ENCODE measurements at regions not wholly inside any gene's neighbourhood (a gene's known extent, or its start where the extent isn't known, plus 50 kb on each side); places are given as distances from the start of the nearest gene placed in this dataset.

DNA sequence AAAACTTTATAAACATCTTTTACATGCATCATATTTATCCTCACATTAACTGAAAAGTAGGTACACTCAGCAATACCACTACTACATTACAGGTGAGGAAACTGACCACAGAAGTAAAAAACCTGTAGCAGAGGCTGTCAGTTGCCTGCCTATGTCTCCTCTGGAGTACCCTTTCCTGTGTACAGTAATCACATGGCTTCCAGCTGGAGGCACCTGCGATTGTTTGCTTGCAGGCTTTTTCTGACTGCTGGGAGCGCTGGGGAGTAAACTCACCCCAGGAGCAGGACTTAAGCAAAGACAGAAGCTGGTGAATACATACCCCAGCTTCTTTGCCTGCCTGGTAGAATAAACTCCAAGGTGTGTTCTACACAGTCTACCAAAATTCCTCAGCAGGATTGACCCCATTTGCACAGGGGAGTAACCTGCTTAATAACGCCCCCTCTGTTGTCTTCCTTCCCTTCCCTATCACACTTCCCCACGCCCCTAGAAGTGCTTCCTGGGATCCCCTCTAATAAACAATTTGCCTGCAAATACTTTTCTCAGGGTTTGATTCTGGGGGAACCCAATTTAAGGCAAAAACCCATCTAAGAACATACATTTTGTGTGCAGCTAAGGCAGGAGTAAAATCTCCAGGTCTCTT is 138.9 kb downstream of the PTH2R start:
- no peak for DNase-seq

DNA sequence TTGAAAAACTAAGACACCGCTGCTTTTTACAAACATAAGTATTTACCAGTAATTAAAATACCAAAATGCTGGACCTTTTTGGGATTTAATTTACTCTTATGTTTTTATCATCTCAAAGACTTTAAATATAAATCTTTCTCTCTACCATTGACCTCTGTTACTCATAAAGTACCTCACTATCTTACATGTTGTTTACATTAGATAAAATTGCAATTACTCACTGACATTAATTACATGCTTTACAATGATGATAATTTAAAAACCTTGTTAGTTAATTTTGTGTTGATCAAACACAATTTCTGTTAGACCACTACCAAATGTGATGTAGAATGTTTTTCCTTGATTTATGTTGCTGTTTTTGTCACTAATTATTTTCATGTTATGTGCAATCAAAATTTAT is 139.5 kb downstream of the PTH2R start:
- DNase-seq, result no peak

DNA sequence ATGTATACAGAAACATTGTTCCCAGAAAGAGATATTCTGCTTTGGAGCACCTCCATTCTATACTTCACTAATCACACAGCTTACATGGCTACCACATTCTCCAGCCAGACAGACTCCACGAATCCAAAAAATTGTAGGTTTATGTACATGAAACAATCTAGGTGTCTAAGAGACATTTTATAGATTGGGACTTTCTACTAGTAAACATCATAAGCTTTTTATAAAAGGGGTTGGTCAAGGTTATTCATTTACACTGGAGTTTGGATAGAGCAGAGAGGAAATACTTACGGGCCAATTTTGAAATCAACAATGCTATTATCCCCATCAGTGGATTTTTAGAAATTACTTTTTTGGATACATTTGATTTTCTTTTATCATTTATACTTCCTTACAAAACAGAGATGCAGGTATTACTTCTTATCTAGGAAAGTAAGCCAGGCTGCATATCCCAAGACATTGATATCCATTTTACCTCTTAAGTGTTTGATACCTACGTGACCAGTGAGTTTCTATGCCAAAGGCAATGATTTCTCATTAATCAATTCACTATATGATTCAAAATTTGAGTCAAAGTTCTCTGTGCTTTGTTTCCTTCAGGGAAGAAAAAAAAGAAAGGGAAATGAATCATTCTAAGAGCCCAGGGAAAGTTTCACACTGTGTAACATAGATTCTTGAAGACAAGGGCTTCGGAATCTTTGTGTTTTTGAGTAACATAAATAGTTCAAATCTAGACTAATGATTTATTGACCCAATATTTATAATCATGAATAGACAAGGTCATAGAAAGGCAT is 140.5 kb downstream of the PTH2R start:
- no peak for DNase-seq

DNA sequence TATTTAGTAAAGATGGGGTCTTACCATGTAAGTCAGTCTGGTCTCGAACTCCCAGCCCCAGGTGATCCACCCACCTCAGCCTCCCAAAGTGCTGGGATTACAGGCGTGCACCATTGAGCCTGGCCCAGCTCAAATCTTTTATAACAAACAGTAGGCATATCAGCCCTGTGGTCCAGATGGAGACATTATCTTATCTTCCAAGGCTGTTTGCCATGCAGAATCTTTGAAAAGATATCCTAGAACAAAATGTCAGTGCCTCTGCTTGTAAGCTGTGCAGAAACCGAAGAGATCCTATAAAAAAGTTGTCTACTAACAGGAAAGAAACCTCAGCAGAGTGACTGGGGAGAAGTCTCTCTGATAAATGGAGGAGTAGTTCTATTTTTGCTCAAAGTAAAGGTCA is 142.1 kb downstream of the PTH2R start:
- no peak for DNase-seq

DNA sequence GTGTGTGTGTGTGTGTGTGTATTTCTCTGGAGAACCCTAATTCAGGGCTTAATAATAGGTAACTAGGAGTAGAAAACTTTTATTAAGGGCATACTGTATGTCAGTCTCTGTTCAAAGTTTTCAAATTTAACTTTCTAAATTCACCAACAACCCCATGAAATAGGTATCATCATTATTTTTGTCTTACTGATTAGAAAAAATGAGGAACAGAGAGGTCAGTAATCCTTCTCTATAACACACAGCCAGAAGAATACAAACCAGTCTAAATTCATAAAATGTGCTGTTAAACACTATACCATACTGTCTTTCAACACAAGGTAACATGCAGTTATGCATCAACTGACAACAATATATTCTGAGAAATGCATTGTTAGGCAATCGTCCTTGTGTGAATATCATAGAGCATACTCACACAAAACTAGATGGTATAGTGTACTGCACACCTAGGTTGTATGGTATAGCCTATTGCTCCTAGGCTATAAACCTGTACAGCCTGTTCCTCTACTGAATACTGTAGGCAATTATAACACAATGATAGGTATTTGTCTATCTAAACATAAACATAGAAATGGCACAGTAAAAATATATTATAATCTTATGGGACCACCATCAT is 143.1 kb downstream of the PTH2R start:
- no peak for DNase-seq

DNA sequence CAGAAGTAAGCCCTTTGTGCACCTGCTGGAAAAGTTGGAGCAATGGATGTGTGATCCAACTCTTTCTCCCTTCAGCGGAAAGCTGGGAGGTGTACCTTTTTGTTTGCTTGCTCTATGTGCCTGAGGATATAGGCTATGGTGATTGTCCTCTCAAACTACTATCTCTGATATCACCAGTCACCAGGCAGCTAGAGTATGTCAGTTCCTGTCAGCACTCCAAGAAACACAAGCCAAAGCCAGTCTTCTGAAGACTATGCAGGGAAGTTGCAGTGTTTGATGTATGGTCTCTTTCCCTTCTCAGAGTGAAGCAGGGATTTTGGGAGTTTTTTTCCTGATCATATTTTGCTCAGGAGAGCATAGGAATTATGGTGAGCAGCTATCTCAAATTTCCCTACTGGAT is 146.4 kb downstream of the PTH2R start:
- DNase-seq, result no peak

DNA sequence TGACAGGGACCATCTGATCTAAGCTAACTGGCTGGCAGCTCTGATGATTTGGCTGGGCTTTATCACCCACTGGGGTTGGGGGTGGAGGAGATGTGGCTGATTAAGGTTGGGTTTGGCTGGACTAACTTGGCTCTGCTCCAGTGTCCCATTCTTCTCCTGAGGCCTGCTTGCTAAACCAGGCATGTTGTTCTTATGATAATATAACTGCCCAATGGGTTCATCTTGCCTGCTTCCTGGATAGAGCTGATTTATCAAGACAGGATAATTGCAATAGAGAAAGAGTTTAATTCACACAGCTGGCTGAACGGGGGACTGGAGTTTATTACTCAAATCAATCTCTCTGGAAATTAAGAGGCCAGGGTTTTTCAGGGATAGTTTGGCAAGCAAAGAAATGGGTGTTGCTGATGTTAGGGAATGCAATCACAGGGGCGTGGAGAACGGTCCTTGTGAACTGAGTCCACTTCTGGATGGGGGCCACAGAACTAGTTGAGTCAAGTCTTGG is 150.4 kb downstream of the PTH2R start:
- DNase-seq, result no peak

DNA sequence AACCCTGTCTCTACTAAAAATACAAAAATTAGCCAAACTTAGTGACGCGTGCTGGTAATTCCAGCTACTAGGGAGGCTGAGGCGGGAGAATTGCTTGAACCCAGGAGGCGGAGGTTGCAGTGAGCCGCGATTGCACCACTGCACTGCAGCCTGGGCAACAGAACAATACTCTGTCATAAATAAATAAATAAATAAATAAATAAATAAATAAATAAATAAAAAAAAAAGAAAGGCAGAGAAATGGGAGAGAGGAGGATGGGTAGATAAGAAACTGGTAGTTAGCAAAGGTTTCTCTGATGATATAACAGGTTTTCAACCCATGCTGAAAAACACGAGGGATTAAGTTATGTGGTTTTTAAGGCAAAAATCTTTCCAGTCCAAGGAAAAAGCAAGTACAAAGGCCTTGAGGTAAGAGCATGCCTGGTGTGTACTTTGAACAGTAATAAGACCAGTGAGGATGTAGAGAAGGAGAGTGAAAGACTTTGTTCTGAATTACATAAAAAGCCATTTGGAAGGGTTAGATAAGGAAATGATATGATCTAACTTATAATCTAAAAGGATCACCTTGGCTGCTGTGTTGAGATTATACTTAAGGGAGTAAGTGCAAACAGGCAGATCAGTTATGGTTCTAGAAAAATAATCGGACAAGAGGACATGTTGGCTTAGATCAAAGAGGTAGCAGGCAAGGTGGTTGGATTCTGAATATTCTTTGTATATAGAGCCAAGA is 159.3 kb downstream of the PTH2R start:
- no peak for DNase-seq

DNA sequence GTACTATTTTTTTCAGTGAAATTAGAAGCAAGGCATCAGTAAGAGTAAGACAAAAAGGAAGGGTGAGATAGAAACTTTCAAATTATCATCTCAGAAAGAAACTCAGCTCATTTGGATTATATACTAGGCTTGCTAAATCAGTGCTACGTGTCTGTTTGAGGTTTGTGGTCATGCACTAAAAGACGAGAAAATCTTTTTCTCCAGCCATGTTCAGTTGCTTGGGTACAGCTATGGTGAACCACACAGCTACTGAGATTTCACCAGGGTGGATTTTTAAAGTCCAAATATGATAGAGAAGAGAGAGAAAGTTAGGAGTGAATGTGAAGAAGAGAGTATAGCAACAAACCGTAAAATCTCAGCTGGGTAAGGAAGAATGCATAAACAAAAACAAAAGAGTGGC is 161.6 kb downstream of the PTH2R start:
- DNase-seq, result no peak

DNA sequence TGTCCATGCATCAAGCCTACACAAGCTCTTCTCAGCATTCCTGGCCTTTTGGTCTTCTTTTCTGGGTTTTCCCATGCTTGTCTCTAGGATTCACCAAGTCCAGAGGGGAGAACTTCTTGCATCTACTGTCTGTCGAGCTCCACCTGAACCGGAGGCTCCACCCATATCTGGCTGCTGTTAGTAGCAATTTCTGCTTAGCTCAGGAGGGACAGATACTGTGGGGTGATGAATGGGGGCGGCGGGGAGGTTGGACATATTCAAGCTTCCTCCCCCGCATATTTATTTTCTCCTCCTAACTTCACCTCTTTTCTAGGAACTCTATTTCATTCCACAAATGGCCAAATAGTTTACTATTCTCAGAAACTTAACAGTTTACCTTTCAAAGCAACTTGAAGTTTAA is 163.5 kb downstream of the PTH2R start:
- no peak for DNase-seq

DNA sequence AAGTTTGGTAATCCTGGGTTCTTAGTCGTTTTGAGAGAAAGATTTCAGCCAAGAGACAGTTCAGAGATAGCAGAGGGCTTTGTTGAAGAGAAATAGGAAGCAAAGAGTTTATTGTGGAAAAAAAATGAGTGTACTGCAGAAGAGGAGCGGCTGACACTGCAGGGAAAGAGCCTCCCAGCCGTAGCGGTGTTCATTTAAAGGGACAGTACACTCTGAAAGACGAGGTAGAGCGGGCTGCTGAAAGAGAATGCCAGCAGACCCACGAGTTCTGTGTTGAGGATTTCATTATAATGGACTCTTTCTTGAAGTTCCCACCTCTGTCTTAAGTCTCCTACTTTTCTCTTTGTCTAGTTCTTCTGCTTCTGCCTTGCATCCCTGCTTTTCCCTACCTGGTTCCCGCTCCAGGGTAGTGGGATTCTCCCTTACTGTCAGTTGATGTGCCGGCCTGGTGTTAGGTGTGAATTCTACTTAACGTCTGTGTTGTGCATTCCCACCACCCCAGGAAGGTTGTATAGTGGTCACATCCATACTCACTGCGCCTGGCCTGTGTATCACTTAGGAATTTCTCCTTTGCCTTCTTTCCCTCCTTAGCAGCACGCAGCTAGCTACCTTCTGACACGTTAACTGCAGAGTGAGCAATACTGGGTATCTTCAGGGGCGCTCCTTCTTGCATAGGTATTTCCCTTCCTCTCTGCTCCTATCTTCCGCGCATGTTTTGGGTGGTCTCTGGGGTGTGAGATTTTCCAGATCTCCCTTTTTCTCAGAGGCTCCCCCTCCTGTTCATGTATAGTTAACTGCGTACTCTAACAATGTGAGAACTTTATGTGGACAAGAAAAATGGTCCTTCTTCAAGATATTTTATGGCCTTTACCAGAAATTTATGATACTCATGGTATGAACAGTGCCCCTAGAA is 164.5 kb downstream of the PTH2R start:
- no peak for DNase-seq

DNA sequence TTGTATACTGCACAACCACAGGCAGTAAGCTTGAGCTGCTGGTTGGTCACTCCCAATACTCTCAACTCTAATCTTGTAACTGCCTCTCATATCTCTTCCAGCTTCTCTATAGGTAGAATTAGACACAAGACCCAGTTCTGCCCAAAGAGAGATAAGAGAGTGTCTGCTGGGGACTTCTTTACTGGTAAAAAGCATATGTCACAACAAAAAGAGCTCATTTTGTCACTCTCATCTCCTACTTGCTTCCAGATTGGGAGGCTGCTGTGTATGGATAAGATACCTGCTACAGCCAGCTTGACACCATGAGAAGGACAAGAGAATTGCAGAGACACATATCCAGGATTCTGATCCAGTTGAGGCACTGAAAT is 165.2 kb downstream of the PTH2R start:
- no peak for DNase-seq

DNA sequence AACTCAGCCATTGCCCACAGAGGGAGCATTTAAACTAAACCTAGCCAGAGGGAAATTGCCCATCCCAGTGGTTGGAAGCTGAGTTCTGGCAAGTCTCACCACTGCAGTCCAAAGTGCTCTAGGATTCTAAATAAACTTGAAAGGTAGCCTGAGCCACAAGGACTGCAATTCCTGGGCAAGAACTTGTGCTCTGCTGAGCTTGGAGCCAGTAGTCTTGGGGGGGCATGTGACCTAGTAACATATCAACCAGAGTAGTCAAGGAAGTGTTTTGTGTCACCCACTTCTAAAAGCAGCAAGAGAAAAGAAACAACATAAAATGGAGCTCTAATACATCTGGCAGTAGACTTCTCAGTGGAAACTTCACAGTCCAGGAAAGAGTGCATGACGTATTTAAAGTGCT is 167.0 kb downstream of the PTH2R start:
- DNase-seq, result no peak

DNA sequence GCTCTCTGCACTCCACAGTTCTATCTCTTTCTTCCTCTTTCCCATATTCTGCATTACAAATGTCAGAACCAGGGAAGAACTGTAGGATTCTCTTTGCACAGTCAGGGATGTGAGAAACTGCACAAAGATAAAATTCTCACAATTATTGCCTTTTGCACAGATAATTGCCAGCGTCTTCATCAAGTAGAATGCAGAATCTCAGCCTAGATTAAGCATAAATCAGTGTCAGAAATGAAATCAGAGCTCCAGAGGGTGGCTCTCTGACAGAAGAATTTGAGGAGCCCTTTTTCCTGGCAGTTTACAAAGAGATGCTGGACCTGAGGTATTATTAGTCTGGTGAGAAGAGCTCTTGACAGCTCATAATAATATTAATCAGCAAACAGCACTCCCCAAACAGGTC is 173.1 kb downstream of the PTH2R start:
- DNase-seq, result no peak

DNA sequence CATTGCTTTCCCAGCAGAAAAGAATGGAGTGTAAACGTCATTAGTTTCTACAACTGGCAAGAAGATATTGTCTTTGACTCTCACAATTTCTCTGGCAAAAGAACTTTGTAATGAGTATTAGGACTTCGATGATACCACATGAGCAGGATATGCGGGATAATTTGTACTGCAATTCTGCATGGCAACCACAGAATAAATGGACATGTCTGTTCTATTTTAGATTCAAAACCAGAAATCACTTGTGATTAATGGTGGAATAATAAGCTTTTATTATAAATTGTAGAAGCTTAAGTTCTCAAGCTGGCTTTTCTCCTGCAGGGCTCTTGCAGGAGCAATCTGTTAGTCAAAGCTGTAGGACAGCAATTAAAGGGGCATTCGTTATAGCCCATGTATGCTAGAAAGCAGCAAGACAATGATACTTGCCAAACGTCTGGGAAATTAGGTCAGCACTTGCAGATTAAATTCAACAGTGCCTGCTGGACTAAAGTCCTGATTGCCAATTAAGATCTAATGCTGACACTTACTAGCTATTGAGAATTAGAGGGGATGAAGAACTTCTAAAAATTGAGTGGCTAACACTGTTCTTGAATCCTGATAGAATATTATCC is 177.9 kb downstream of the PTH2R start:
- DNase-seq, result no peak

DNA sequence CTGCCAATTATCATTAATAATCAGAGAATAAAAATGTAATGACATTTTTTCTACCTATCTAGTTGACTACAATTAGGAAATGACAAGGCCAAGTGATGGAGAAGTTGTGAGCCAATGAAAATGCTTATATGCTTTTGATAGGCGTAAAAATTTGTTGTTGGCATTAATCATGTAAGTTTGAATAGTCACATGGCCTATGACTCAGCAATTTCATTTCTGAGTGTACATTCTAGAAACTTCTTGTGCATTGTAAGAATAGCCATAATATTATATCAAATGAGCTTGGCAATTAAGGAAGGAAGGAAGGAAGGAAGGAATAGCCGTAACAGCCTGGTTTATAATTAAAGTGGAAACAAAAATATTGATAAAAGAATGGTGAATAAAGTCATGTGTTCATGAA is 179.9 kb downstream of the PTH2R start:
- DNase-seq, result no peak

DNA sequence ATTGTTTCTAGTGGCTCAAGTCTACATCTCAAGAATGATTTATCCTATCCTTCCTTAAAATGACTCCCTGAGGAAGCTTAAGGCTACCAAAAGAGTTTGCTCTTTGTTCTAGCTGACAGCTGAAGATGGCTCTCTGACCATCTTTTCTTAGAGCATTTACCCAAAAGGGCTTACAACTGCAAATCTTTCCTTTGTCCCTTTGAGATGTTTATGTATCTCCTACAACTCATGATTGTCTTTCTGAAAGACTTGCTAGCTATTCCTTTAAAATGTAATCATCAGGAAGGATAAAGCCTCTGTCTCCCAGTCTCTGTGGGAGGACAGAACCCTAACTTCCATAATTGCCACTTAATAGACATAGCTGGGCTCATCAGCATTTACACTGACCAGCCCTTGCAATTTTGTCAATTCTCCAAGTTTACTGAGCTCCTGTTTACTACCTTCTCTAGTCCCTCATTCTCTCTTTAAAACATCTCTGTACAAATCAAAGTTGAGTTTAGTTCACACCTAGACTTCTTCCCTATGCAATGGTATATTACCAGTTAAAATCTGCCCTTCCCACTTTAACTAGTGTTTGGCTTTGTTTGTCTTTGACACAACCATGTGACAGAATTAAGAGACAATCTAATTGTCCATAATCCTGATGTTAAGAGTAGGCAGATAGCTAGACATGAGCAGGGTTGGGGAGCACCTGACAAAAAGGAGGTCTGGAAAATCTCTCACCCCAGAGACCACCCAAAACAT is 188.2 kb downstream of the PTH2R start:
- no peak for DNase-seq

DNA sequence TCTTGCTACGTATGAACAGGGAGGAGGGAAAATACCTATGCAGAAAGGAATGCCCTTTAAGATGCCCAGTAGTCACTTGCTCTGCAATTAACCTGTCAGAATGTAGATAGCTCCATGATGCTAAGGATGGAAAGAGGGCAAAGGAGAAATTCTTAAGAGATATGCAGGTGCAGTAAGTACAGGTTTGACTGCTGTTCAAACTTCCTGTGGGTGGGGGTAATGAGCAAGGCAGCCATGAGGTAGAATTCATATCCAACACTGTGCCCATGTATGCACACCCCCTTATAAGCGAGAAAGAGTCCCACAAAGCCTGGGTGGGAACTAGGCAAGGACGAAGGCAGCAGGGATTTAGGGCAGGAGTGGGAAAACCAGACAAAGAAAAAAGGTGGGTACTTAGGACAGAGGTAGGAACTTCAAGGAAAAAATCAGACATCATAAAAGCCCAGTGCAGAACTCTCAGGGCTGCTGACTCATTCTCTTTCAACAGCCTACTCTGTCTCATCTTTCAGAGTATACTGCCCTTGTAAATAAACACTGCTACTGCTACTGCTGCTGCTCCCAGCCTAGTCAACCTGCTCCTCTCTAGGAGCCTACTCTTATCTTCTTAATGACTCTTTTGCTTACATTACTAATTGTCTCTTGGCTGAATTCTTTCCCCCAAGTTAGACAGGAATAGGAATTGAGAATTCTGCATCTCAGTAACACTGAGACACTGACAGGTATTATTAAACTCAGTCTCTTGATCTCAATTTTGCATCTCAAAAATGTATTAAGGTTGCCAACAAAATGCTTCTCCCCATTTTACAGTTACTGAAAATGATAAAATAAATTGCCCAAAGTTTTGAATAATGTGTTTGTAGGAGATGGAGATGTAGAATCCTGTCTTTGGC is 189.0 kb downstream of the PTH2R start:
- DNase-seq, result no peak

DNA sequence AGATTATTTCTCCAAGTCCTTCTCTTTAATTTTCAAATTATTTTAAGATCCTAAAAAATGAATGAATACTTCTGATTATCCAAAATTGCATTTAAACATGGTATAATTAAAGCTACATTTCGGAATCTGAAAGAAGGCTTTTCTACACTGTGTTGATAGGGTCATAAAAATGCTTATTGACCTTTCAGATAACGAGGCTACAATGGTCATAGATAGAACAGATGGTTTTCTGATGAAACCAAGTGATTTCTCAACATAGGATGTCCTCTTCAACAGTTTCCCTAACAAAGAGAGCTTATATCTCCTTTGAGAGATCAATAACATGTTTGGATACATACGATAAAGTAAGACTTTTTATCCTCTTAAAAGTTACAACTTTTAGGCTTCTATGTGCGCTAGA is 201.1 kb downstream of the PTH2R start:
- no peak for DNase-seq

Measured in right forelimb (tissue), 1 donor.